A673 (cell line): ENCODE measurements at regions not wholly inside any gene's neighbourhood (a gene's known extent, or its start where the extent isn't known, plus 50 kb on each side); places are given as distances from the start of the nearest gene placed in this dataset.
A peak's percentile ranks its signal among the peaks of the same experiment; 100 is the strongest.

ENCODE experiments used
- BruUV-seq: library from RNA; stranded (reverse); fragments of 400-500 nt; replicated peaks from 2 replicates; lab custom pipeline; 2021; lab: Mats Ljungman, UMichigan
- CTCF ChIA-PET: fragments of 300-600 bp; sonication (Branson Sonifier 250); formaldehyde crosslinking; loops from one replicate; lab custom pipeline; 2022; ENCODE audit warnings: antibody characterized with exemption; lab: Charles Lee
- POLR2A ChIA-PET: fragments of 300-600 bp; sonication (Branson Sonifier 250); formaldehyde crosslinking; loops from one replicate; lab custom pipeline; 2022; ENCODE audit warnings: antibody characterized with exemption; ENCODE audit not compliant: low non-redundant PET; lab: Charles Lee
- DNase-seq: peaks from one replicate; pipeline ENCODE4 v3.0.0-alpha.2; 2015; ENCODE audit warnings: low spot score
- H3K27ac ChIP-seq: fragments of 200-600 bp; sonication (generic); 2 replicates; pipeline ENCODE4 v1.5.1; 2016; ENCODE audit warnings: mixed run types, low read depth, mild to moderate bottlenecking, mixed read lengths, antibody characterized with exemption, low read length; ENCODE audit not compliant: poor library complexity, severe bottlenecking
- H3K27me3 ChIP-seq: fragments of 200-600 bp; sonication (generic); replicated peaks from 2 replicates; pipeline ENCODE4 v1.6.1; 2017; ENCODE audit warnings: mixed run types, low read depth, mild to moderate bottlenecking, mixed read lengths, antibody characterized with exemption, low read length; ENCODE audit not compliant: insufficient read depth, poor library complexity
- H3K36me3 ChIP-seq: fragments of 200-600 bp; sonication (generic); 2 replicates; pipeline ENCODE4 v1.6.1; 2016; ENCODE audit warnings: mixed run types, mild to moderate bottlenecking, mixed read lengths, antibody characterized with exemption, low read length; ENCODE audit not compliant: insufficient read depth, poor library complexity, severe bottlenecking
- H3K4me1 ChIP-seq: fragments of 200-600 bp; sonication (generic); 2 replicates; pipeline ENCODE4 v1.6.1; 2017; ENCODE audit warnings: mixed run types, mild to moderate bottlenecking, mixed read lengths, antibody characterized with exemption, low read length; ENCODE audit not compliant: insufficient read depth, poor library complexity, severe bottlenecking
- H3K4me3 ChIP-seq: fragments of 200-600 bp; sonication (generic); 2 replicates; pipeline ENCODE4 v1.5.1; 2016; ENCODE audit warnings: low read depth, mixed run types, mild to moderate bottlenecking, mixed read lengths, low read length; ENCODE audit not compliant: poor library complexity, severe bottlenecking
- H3K9me3 ChIP-seq: fragments of 200-600 bp; sonication (generic); 2 replicates; pipeline ENCODE4 v1.6.1; 2016; ENCODE audit warnings: mixed run types, low read depth, mild to moderate bottlenecking, mixed read lengths, antibody characterized with exemption, low read length; ENCODE audit not compliant: poor library complexity, severe bottlenecking
- EZH2 ChIP-seq: fragments of 200-600 bp; sonication (generic); IDR thresholded peaks from 2 replicates; pipeline ENCODE4 v1.6.1; 2017; ENCODE audit warnings: borderline replicate concordance, low read depth, mild to moderate bottlenecking, mixed read lengths, antibody characterized with exemption, low read length; ENCODE audit not compliant: poor library complexity, severe bottlenecking
- intact Hi-C: fragments of 100-400 bp; cut with micrococcal nuclease; formaldehyde crosslinking; loops from one replicate; pipeline ENCODE4 v1.10.0; 2022; ENCODE audit not compliant: unreplicated experiment
- TF ChIP-seq, protein P1 (sequence below): fragments of 300-800, 200-600 bp; sonication (generic); conservative IDR thresholded peaks from 2 replicates; pipeline ENCODE4 v1.5.1; 2017; ENCODE audit warnings: low read depth, mild to moderate bottlenecking, antibody characterized with exemption, low read length, moderate library complexity, mixed read lengths

DNA sequence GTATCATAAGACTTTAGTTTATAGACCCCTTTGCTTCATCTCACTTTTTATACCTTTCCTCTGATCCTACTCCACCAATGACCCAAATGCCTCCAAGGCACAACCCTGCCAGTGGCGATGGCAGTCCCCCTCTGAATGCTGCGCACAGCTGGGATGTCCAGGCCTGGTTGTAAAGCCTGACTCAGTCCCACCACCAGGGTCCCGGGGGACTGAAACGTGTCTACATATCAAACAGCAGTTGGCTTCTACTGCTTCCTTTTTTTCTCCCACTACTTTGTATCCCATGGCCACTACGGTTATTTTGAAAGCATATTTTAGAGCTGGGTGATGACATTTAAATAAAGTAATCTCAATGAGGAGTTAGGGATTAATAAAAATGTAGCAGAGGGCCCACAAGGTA lies 329.8 kb upstream of the PSMD7 start:
- peaks cover 15% of the 10 kb centered on the region for H3K27me3 ChIP-seq
- ChIA-PET POLR2A (no interaction called here), CTCF (no interaction called here)
- no peaks in the 10 kb centered on the region for H3K36me3 ChIP-seq
- TF ChIP-seq, protein P1, sequence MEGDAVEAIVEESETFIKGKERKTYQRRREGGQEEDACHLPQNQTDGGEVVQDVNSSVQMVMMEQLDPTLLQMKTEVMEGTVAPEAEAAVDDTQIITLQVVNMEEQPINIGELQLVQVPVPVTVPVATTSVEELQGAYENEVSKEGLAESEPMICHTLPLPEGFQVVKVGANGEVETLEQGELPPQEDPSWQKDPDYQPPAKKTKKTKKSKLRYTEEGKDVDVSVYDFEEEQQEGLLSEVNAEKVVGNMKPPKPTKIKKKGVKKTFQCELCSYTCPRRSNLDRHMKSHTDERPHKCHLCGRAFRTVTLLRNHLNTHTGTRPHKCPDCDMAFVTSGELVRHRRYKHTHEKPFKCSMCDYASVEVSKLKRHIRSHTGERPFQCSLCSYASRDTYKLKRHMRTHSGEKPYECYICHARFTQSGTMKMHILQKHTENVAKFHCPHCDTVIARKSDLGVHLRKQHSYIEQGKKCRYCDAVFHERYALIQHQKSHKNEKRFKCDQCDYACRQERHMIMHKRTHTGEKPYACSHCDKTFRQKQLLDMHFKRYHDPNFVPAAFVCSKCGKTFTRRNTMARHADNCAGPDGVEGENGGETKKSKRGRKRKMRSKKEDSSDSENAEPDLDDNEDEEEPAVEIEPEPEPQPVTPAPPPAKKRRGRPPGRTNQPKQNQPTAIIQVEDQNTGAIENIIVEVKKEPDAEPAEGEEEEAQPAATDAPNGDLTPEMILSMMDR: no peak
- TF ChIP-seq EZH2: no peak
- H3K27ac ChIP-seq: no peak overlapping the region
- H3K4me3 ChIP-seq: no peak overlapping the region
- peak; percentile 8 for DNase-seq
- BruUV-seq: no TSS peak
- intact Hi-C loops: no loop called here
- H3K9me3 ChIP-seq: no peaks in the 10 kb centered on the region
- no peaks in the 10 kb centered on the region for H3K4me1 ChIP-seq

DNA sequence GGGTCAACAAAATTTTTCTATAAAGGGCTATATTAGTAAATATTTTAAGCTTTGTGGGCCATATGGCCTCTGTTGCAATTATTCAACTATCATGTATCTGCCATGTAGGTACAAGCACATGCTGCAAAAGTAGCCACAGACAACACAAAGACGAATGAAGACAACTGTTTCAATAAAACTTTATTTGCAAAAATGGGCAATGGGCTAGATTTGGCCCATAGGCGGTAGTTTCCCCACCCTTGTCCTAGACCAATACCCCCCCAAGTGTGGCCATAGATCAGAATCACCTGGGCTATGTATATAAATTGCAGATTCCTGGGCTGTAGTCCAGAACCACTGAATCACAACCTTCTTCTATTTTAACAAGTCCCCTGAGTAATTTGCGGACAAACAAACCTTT lies 331.0 kb upstream of the PSMD7 start:
- POLR2A ChIA-PET: no interaction called here
- TF ChIP-seq, protein P1: no peak
- TF ChIP-seq EZH2: no peak
- H3K4me1 ChIP-seq: no peaks in the 10 kb centered on the region
- no peaks in the 10 kb centered on the region for H3K9me3 ChIP-seq
- CTCF ChIA-PET: no interaction called here
- H3K27me3 ChIP-seq: peaks cover 9% of the 10 kb centered on the region
- H3K27ac ChIP-seq: no peak overlapping the region
- H3K36me3 ChIP-seq: no peaks in the 10 kb centered on the region
- DNase-seq: no peak
- intact Hi-C loops: no loop called here
- no peak overlapping the region for H3K4me3 ChIP-seq
- no TSS peak for BruUV-seq

DNA sequence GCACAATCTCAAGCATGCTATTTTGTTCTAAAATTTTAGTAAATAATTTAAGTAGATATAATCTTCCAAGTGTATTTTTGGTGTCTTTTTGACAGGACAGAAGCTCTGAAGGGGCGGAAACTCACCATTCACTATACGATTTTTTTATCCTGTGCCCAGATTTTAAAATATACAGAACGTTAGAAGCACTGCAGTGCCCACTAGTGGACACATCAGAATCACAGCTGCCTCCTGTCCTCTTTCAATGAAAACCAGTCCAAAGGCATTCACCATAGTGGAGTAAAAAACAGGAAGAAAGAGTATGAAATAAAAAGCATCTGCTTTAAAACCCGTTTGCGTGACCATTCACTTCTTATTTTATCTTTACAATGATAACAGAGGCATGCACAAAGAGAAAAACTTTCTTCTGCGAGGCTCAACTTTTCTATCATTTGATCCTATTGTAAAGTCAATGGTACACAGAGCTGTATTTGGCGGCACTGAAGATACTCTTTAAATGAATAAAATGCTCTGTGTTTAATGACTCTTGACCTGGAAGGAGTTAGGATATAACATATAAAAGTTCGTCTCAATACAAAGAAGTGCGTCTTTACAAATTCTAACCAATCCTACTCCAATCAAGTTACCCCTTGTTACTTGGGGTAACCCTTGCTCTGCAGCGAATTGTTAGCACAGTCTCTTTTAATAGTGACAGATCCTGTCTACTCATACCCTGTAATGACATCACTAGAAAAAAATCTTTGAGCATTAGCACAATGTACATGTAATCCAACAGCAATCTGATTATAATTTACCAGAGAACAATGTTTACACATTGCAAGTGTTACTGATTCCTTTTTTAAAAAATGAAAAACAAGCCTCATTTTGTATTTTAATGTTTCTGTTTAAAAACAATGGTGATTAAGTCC lies 339.8 kb upstream of the PSMD7 start:
- Histone ChIP-seq H3K27ac (no peak overlapping the region), H3K36me3 (no peaks in the 10 kb centered on the region), H3K9me3 (no peaks in the 10 kb centered on the region), H3K27me3 (peaks cover 43% of the 10 kb centered on the region), H3K4me1 (no peaks in the 10 kb centered on the region), H3K4me3 (no peak overlapping the region)
- no TSS peak for BruUV-seq
- ChIA-PET POLR2A (interaction anchor here (0.6 kb wide), 1 partner anchor 1104 kb away, joined by 3 read pairs; no protein-coding TSS in a partner anchor), CTCF (interaction anchor here (0.5 to 1.0 kb wide), 4 partner anchors 14 to 389 kb away, joined by 3 to 8 read pairs (median 4); no protein-coding TSS in a partner anchor)
- peak; percentile 68 for DNase-seq
- intact Hi-C loops: loop anchor here (5.0 to 10.0 kb wide), 5 partner anchors 148 to 1452 kb away; no protein-coding TSS in a partner anchor
- TF ChIP-seq EZH2: no peak
- TF ChIP-seq, protein P1: peak; percentile 86
